Smooth muscle cell (in vitro differentiated cells): ENCODE measurements at regions not wholly inside any gene's neighbourhood (a gene's known extent, or its start where the extent isn't known, plus 50 kb on each side); places are given as distances from the start of the nearest gene placed in this dataset.

Experiments used
- DNase-seq: peaks from one replicate; lab custom pipeline; 2025; ENCODE audit not compliant: unreplicated experiment; lab: John Stamatoyannopoulos, UW
- H2AFZ ChIP-seq: fragments of 200-600 bp; sonication (generic); 2 replicates; pipeline ENCODE4 v1.6.0; 2016; ENCODE audit warnings: antibody characterized with exemption, low read depth, mild to moderate bottlenecking
- H3F3A ChIP-seq: fragments of 200-600 bp; sonication (generic); 2 replicates; pipeline ENCODE4 v1.6.0; 2017; ENCODE audit warnings: antibody characterized with exemption, low read depth
- H3K27ac ChIP-seq: fragments of 200-600 bp; sonication (generic); 2 replicates; pipeline ENCODE4 v1.5.1; 2016; ENCODE audit warnings: low read depth, mild to moderate bottlenecking
- H3K27me3 ChIP-seq: fragments of 200-600 bp; sonication (generic); 2 replicates; pipeline ENCODE4 v1.6.1; 2016; ENCODE audit warnings: low read depth, mild to moderate bottlenecking
- H3K36me3 ChIP-seq: fragments of 200-600 bp; sonication (generic); 2 replicates; pipeline ENCODE4 v1.5.1; 2016; ENCODE audit warnings: low read depth
- H3K4me1 ChIP-seq: fragments of 200-600 bp; sonication (generic); 2 replicates; pipeline ENCODE4 v1.5.1; 2016; ENCODE audit warnings: low read depth
- H3K4me2 ChIP-seq: fragments of 200-600 bp; sonication (generic); 2 replicates; pipeline ENCODE4 v1.6.0; 2016; ENCODE audit warnings: mild to moderate bottlenecking
- H3K4me3 ChIP-seq: fragments of 200-600 bp; sonication (generic); 2 replicates; pipeline ENCODE4 v1.5.1; 2016; ENCODE audit warnings: mild to moderate bottlenecking
- H3K79me2 ChIP-seq: fragments of 200-600 bp; sonication (generic); 2 replicates; pipeline ENCODE4 v1.6.0; 2016; ENCODE audit warnings: low read depth, mild to moderate bottlenecking
- H3K9ac ChIP-seq: fragments of 200-600 bp; sonication (generic); 2 replicates; pipeline ENCODE4 v1.6.0; 2016; ENCODE audit warnings: low read depth
- H3K9me3 ChIP-seq: fragments of 200-600 bp; sonication (generic); replicated peaks from 2 replicates; pipeline ENCODE4 v1.5.1; 2016; ENCODE audit warnings: low read depth
- H4K20me1 ChIP-seq: fragments of 200-600 bp; sonication (generic); 2 replicates; pipeline ENCODE4 v1.6.0; 2016; ENCODE audit warnings: low read depth
- WGBS: methylation state at CpG from one replicate; pipeline ENCODE4 v1.1.7; 2016; ENCODE audit warnings: low lambda C conversion rate; 5-methylcytosine and 5-hydroxymethylcytosine counted together
- TF ChIP-seq, protein P1 (sequence below): fragments of 200-600 bp; sonication (generic); IDR thresholded peaks from 2 replicates; pipeline ENCODE4 v1.5.1; 2017; ENCODE audit warnings: borderline replicate concordance, mild to moderate bottlenecking, antibody characterized with exemption; ENCODE audit not compliant: insufficient read depth, poor library complexity, severe bottlenecking

DNA sequence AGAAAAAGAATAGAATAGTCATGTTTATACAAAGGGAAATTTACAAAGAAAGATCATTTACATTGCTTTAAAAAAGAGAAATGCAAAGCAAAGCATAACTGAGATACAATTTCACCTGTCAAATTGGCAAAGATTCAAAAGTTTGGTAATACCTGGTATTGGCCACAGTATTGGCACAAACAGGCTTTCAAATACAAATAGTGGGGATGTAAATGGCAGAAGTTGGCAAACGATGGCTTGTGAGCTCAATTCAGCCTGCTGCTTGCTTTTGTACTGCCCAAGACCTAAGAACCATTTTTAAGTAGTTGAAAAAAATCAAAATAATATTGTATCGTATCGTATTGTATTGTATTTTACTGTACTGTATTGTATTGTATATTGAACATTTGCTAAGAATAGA lies 194.5 kb upstream of the JAG1 start:
- Histone ChIP-seq H4K20me1 (no peaks in the 10 kb centered on the region), H3K27me3 (no peaks in the 10 kb centered on the region), H2AFZ (no peak overlapping the region), H3F3A (no peaks in the 10 kb centered on the region), H3K9me3 (no peaks in the 10 kb centered on the region), H3K79me2 (no peaks in the 10 kb centered on the region), H3K9ac (no peak overlapping the region), H3K4me2 (no peak overlapping the region), H3K4me3 (no peak overlapping the region), H3K4me1 (no peaks in the 10 kb centered on the region), H3K36me3 (no peaks in the 10 kb centered on the region), H3K27ac (no peak overlapping the region)
- DNase-seq, result no peak
- TF ChIP-seq, protein P1, sequence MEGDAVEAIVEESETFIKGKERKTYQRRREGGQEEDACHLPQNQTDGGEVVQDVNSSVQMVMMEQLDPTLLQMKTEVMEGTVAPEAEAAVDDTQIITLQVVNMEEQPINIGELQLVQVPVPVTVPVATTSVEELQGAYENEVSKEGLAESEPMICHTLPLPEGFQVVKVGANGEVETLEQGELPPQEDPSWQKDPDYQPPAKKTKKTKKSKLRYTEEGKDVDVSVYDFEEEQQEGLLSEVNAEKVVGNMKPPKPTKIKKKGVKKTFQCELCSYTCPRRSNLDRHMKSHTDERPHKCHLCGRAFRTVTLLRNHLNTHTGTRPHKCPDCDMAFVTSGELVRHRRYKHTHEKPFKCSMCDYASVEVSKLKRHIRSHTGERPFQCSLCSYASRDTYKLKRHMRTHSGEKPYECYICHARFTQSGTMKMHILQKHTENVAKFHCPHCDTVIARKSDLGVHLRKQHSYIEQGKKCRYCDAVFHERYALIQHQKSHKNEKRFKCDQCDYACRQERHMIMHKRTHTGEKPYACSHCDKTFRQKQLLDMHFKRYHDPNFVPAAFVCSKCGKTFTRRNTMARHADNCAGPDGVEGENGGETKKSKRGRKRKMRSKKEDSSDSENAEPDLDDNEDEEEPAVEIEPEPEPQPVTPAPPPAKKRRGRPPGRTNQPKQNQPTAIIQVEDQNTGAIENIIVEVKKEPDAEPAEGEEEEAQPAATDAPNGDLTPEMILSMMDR, result no peak
- WGBS, result 96% methylated on average over 3 of the region's 3 CpGs

DNA sequence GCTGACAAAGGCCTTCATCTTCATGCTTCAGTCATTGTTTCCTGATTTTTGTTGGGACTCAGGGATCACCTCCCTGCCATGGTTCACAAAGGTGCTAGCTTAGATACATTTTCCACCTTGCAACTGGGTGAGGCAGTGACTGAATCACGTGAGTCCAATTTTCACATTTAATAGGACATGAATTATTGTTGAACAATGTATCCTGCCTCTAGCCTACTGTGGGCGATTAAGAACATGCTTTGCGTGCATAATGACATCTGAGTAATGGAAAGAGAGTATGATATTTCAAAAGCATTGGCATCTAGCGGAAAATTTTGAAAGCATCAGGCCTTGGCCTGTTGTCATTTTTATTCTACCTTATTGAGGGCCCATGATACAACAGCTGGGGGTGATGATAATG lies 199.2 kb upstream of the JAG1 start:
- no peaks in the 10 kb centered on the region for H4K20me1 ChIP-seq
- no peaks in the 10 kb centered on the region for H3K79me2 ChIP-seq
- no peak overlapping the region for H3K27ac ChIP-seq
- no peak overlapping the region for H3K9ac ChIP-seq
- no peak overlapping the region for H3K4me3 ChIP-seq
- no peak overlapping the region for H3K4me2 ChIP-seq
- DNase-seq, result no peak
- 97% methylated on average over 4 of the region's 4 CpGs for WGBS
- H3F3A ChIP-seq, result no peaks in the 10 kb centered on the region
- H3K27me3 ChIP-seq, result no peaks in the 10 kb centered on the region
- H2AFZ ChIP-seq, result no peak overlapping the region
- TF ChIP-seq, protein P1, result no peak
- H3K4me1 ChIP-seq, result no peaks in the 10 kb centered on the region
- H3K36me3 ChIP-seq, result no peaks in the 10 kb centered on the region
- H3K9me3 ChIP-seq, result no peaks in the 10 kb centered on the region

DNA sequence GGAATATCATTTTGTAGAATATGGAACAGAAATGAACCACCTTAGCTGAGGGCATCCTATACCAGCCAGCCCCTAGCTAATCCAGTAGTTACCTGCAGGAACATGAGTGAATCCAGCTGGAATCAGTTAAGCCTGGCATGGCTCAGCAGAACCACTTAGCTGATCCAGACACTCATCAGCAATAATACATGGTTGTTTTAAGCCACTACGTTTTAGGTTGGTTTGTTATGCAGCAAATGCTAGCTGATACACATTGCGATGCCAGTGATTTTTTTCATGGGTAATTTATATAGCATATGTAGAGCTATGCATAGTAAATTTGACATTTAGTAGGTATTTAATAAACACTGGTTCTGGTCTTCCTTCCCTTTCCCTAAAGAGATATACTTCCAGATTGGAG lies 201.9 kb upstream of the JAG1 start:
- H3K4me2 ChIP-seq, result no peak overlapping the region
- DNase-seq, result no peak

DNA sequence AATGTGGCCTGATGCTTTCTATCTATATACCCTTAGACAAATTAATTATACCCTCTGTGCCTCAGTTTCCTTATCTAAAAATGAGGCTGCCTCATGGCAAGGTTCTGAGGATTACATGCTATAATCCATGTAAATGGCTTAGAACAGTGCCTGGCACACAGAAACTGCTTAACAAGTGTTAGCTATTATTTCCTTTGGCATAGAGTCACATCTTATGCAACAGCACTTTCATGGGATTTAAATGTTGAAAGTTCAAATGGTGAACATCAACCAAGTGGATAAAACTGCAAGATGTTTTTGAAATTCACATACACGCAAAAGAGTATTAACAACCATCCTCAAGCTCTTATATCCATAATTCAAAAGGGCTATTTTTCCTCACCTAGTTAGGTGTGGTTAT lies 202.8 kb upstream of the JAG1 start:
- no peak overlapping the region for H3K27ac ChIP-seq
- no peaks in the 10 kb centered on the region for H3K27me3 ChIP-seq
- H3K36me3 ChIP-seq, result no peaks in the 10 kb centered on the region
- no peaks in the 10 kb centered on the region for H4K20me1 ChIP-seq
- 93% methylated on average over 1 of the region's 1 CpG for WGBS
- H3K4me3 ChIP-seq, result no peak overlapping the region
- H2AFZ ChIP-seq, result no peak overlapping the region
- no peaks in the 10 kb centered on the region for H3K4me1 ChIP-seq
- no peak overlapping the region for H3K4me2 ChIP-seq
- H3K79me2 ChIP-seq, result no peaks in the 10 kb centered on the region
- no peaks in the 10 kb centered on the region for H3K9me3 ChIP-seq
- no peak for DNase-seq
- TF ChIP-seq, protein P1, result no peak
- H3F3A ChIP-seq, result no peaks in the 10 kb centered on the region
- H3K9ac ChIP-seq, result no peak overlapping the region

More for the DNA sequence above, 201.9 kb upstream of the JAG1 start:
- Histone ChIP-seq H3K27ac (no peak overlapping the region), H2AFZ (no peak overlapping the region), H3K27me3 (no peaks in the 10 kb centered on the region), H3K9me3 (no peaks in the 10 kb centered on the region), H4K20me1 (no peaks in the 10 kb centered on the region), H3K79me2 (no peaks in the 10 kb centered on the region), H3K36me3 (no peaks in the 10 kb centered on the region), H3F3A (no peaks in the 10 kb centered on the region), H3K4me1 (no peaks in the 10 kb centered on the region), H3K9ac (no peak overlapping the region), H3K4me3 (no peak overlapping the region)
- 89% methylated on average over 2 of the region's 2 CpGs for WGBS
- TF ChIP-seq, protein P1, result no peak
